HK-2 (cell line): ENCODE measurements at regions not wholly inside any gene's neighbourhood (a gene's known extent, or its start where the extent isn't known, plus 50 kb on each side); places are given as distances from the start of the nearest gene placed in this dataset.
"Not testable (repeated sequence)": the region's sequence is repeated elsewhere in the genome, so short reads cannot be mapped to it uniquely, and the experiment has no call there.

Experiments used
- DNase-seq: peaks from one replicate; pipeline ENCODE4 v3.0.0-alpha.2; 2018; ENCODE audit not compliant: unreplicated experiment

DNA sequence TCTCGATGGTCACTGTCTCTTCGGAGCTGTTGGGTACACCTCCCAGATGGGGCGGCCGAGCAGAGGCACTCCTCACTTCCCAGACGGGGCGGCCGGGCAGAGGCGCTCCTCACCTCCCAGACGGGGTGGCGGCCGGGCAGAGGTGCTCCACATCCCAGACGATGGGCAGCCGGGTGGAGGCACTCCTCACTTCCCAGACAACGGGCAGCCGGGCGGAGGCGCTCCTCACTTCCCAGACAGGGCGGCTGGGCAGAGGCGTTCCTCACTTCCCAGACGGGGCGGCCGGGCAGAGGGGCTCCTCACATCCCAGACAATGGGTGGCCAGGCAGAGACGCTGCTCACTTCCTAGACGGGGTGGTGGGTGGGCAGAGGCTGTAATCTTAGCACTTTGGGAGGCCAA lies 112.6 kb upstream of the EGR2 start:
- DNase-seq, result not testable (repeated sequence)

GRCh38 chr10:62926407-62926806 lies 110.2 kb upstream of the EGR2 start:
- DNase-seq, result no peak

GRCh38 chr10:62924344-62924748 lies 108.2 kb upstream of the EGR2 start:
- no peak for DNase-seq

GRCh38 chr10:62919776-62920175 lies 103.6 kb upstream of the EGR2 start:
- DNase-seq, result no peak

GRCh38 chr10:62917475-62918238 lies 101.5 kb upstream of the EGR2 start:
- DNase-seq, result no peak

DNA sequence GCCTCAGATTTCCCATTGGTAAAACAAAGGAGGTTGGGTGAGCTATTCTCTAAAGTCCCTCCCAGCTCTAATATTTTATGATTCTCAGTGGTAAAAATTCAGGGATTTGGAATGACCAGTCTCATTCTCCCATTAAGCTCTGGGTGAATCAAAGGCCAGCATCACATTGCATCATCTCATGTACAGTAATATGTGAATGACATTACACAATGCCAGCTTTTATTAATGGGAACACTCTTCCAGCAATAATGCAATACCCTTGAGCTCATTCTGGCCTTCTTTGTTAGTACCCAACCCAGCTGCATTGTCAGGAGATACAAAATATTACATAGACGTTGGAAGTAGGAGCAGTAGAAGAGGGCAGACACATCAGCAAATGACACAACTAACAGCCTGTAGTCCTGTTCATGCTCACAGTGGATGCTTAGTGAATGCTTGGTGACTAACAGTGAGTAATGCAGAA lies 100.0 kb upstream of the EGR2 start:
- no peak for DNase-seq

GRCh38 chr10:62915158-62915557 lies 99.0 kb upstream of the EGR2 start:
- no peak for DNase-seq

DNA sequence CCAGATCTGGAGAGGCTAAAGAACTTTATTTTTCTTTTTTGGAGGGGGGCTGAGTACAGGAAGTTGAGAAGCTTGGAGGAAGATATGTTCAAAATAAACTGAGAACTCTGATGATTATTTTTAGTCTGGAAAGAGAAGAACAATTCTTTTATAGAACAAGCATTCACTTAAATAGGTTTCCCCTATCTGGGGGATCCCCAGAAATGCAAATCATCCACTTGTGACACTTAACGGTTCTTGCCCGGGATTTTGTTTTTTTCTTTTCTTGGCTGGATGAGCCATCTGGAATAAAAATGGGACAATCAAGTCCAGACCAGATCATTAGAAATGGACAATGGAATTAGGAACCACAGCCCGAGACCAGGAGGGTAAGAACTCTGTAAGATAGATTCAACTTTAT lies 95.9 kb upstream of the EGR2 start:
- DNase-seq, result no peak

- no peak for DNase-seq
Observed at GRCh38 chr10:62911210-62911963, 95.2 kb upstream of the EGR2 start.

DNA sequence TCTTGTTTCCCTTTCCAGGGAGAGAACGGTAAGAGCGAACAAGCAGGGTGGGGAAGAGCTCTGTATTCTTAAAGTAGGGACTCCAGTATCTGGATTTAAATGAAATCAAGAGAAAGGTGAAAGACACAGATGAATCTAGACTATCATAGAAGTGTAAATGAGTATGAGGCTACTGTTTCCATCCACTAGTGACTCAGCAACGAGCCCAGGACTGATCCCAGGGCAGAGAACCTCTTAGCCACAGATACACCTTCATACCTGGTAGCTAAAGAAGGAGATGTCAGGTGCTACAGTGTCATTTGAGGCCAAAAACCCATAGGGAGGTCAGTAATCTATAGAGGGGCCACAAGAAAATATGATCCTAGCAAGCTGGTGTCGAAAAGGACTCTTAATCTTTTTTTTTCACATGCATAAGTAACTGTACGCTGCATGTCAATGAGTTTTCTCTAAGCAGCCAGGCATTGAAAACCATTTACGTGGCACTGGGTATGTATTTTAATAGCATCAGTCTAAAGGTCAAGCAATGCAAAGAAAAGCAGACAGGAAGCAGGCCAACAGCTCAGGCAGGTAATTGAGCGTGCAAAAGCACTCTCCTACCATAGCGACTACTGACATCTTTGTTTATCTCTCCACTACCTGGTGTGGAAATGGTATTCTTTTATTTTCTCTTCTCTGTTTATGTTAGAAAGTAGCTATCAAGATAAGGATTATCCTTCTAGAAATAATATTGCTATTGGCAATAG lies 91.5 kb upstream of the EGR2 start:
- no peak for DNase-seq

DNA sequence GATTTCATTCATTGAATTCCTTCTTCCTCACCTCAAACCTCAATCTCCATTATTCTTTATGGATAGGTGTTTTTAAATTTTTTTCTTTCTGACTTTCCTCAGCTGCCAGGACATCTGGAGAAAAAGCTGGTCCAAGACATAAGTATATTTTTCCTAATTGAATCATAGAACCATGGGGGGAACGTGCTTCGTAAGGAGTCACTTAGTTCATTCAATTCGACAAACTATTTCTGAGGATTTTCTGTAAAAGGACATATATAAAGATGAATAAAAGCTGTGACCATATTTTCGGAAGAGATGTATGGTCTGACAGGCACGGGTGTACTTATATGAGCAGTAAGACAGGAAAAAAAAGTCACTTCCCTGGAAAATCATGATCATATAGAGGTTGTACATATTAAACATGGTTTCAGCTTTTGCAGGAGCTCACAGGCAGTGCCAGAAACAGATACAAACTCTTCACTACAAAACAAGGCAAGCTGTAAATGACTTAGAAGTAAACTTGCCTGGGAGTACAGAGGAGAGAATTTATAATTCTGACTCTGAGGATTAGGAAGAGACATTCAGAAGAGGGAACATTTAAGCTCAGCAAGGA lies 88.2 kb upstream of the EGR2 start:
- DNase-seq, result no peak

DNA sequence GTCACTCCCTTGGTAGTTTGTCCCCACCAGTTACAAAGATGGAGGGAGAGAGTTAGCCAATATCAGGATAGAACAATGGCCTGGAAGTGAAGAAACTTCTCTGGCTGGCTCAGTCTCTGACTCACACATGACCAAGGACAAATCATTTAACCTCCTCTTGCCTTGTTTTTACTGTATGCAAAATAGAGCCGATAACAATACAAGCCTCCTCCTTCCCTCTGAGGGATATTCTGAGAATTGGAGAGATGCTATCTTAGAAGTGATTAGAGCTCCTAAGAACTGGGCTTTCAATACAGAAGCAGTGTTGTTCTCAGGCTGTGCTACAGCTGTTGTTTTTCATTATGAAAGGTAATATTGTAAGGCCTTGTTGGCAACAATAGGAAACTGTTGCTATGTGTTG lies 87.7 kb upstream of the EGR2 start:
- DNase-seq, result no peak

GRCh38 chr10:62900829-62901571 lies 84.8 kb upstream of the EGR2 start:
- DNase-seq, result no peak

DNA sequence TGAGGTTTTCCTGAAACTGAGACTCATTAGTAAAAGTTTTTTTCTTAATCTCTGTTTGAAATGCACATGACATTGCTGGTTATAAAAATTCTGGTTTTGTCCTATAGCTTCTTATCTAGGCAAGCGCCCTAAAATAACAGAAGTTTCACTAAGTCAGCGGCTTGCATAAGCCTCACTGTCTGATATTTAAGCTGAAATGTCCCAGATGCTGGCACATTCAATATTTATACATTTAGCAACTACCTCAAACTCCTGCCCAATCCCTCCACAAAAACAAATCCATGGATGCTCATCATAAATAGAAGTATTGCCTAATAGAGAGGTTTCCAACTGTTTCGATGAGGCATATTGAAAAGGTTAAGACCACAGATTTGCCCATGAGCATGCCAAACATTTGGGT lies 83.1 kb upstream of the EGR2 start:
- no peak for DNase-seq

DNA sequence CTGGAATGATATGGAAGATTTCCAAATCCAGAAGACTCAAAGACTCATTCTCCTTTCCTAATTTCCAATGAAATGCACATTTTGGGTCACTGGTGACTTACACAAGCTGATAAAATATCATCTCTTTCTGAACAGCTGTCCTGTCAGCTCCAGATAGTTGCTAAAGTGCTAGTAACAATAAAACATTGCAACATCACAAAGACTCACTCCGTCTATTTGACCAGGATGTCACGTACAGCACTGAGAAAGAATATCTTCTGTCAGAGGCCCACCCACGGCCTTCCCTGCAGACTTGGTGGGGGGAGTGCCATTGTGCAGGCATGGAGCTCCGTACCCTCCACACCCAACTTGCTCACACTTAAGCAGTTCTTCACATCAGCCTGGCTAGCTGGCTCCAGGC lies 78.9 kb upstream of the EGR2 start:
- no peak for DNase-seq

DNA sequence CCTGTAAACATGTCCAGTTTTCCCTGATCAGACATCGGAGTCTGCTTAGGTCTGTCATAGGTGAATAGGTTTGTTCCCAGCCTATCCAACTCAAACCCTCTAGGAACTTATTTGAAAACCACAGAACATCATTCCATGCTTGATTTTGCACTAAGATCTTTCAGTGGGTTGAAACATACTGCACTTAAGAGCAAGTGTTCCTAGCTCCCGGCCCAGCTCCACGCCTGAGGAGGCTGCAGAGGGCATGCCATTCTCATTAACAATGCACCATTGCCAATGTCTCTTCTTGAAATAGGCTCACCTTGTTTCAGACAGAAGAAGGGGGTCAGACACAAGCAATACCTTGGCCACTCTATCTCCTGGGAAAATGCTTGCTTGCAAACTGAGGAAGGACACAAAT lies 78.0 kb upstream of the EGR2 start:
- DNase-seq, result no peak

GRCh38 chr10:62893036-62893435 lies 76.9 kb upstream of the EGR2 start:
- DNase-seq, result no peak

DNA sequence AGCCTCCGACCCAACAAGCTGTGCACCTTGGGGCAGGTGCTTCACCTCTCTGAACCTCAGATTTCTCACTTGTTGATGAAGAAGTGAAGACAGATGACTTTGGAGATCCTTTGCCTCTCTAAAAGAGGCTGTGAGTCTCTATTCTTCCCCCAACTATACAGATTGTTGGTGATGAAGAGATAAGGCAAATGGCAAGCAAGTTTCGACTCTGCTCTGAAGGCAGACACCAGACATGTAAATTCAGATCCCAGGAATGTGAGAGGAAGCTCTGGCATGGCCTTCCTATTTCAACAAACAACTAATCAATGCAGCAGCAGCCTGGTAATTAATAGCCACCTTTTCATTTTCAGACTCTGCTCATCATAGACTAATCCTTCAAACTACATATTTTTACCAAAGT lies 74.2 kb upstream of the EGR2 start:
- DNase-seq, result no peak

- no peak for DNase-seq
Observed at GRCh38 chr10:62887642-62888041, 71.5 kb upstream of the EGR2 start.

DNA sequence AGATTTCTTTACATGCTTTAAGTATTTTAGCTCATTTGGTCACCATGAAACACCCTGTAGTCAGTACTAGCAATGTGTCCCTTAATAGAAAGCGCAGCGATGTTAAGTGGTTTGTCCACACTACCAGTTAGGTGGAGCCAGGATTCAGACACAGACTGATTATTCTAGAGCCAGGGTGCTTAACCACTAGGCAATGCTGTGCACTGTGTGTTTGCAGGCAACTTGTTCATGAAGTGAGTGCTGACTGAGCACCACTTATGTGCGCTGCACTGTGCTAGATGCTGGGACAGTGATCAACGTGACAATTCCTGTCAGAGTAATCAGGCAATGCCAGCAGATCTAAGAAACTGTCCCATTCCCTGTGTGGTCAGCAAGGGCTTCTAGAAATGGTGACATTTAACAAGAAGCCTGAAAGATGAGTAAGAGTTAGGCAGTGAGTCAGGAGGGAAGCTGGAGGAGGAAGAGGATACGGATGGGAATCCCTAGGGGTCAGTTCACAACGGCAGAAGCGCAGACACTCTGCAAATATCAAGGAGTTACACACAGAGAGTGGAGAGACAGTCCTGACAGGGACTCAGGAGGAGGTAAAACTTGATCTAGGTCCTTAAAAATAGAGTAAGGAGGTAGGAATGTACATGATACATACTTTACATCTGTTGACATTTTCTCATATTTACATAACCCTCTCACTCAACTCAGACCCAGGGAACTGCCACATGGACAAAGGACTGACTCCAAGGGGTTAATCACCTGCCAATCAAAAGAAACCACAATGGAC lies 69.7 kb upstream of the EGR2 start:
- DNase-seq, result no peak

DNA sequence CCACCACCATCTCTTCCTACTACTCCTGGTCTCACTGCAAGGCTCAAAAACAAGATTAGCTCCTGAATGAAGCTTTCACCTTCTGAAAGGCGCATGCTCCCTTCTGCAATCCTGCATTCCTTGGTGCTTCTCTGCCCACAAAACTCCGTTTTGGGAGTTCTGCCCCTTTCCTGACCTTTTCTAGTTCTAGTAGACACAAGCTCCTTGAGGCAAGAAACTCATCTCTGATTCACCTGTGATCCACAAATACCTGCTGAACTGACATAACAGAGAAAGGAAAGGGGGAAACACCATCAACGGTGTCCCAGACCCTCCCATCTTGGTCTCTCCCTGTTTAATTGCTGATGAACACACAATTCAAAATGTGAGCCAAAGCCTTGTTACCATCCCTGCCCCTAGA lies 64.0 kb upstream of the EGR2 start:
- DNase-seq, result no peak
